ENCODE measurements at regions not wholly inside any gene's neighbourhood (a gene's known extent, or its start where the extent isn't known, plus 50 kb on each side); places are given as distances from the start of the nearest gene placed in this dataset.

GRCh38 chr10:27360581-27361172 is 120.1 kb upstream of the ACBD5 start (continued):
- peak; percentile 41 for TF ChIP-seq SKIL (IDR thresholded peaks at IDR 0.05; ENCODE audit: low read depth, poor library complexity, severe bottlenecking)
- TF ChIP-seq NBN (IDR thresholded peaks at IDR 0.05) = peak; percentile 74
- TF ChIP-seq WRNIP1 (IDR thresholded peaks at IDR 0.05; ENCODE audit: borderline replicate concordance, low read depth, low read length) = 0 out of 2 replicates have a peak, but pooled peaks have one; percentile 87
- no peak for TF ChIP-seq SRF (IDR thresholded peaks at IDR 0.05; ENCODE audit: low read depth in 2 of 2, low read length in 2 of 2)
- TF ChIP-seq BHLHE40 (IDR thresholded peaks at IDR 0.05; ENCODE audit: borderline replicate concordance in 1 of 2, low read depth in 2 of 2, low read length in 1 of 2) = peak in 1 of 2 experiments; percentile 36; a peak in 1 of 4 replicates
- TF ChIP-seq BCL11A (IDR thresholded peaks at IDR 0.05; ENCODE audit: low read depth, low read length) = no peak
- TF ChIP-seq RELA (IDR thresholded peaks at IDR 0.05; ENCODE audit: borderline replicate concordance, partially characterized antibody) = peak; percentile 40
- no peak for TF ChIP-seq CBX3 (IDR thresholded peaks at IDR 0.05; ENCODE audit: borderline replicate concordance, low read depth)
- no peak for TF ChIP-seq PBX3 (IDR thresholded peaks at IDR 0.05; ENCODE audit: insufficient replicate concordance, low read depth, low read length)
- peak; percentile 83 for TF ChIP-seq YY1 (IDR thresholded peaks at IDR 0.05; ENCODE audit: low read depth, low read length)
- TF ChIP-seq HDGF (IDR thresholded peaks at IDR 0.05) = peak; percentile 31; the same call in 1 of the 2 replicates
- TF ChIP-seq MYC (IDR thresholded peaks at IDR 0.05; ENCODE audit: insufficient read depth, insufficient read length, insufficient replicate concordance, low read length, severe bottlenecking) = no peak
- TF ChIP-seq EGR1 (IDR thresholded peaks at IDR 0.05; ENCODE audit: borderline replicate concordance in 1 of 2, low read depth in 2 of 2, low read length in 2 of 2) = peak in 1 of 2 experiments; percentile 60; a peak in 1 of 3 replicates
- TF ChIP-seq SREBF1 (IDR thresholded peaks at IDR 0.05; ENCODE audit: low read length) = no peak
- TF ChIP-seq FOXK2 (IDR thresholded peaks at IDR 0.05) = 0 out of 2 replicates have a peak, but pooled peaks have one; percentile 9
- TF ChIP-seq ATF7 (IDR thresholded peaks at IDR 0.05; ENCODE audit: low read depth) = peak; percentile 58; the same call in 1 of the 2 replicates
- TF ChIP-seq MLLT1 (IDR thresholded peaks at IDR 0.05) = peak; percentile 41; the same call in 1 of the 2 replicates
- TF ChIP-seq NR2C1 (IDR thresholded peaks at IDR 0.05) = no peak
- TF ChIP-seq MXI1 (IDR thresholded peaks at IDR 0.05; ENCODE audit: low read depth, low read length) = peak; percentile 64; the same call in 1 of the 2 replicates
- TF ChIP-seq STAT3 (IDR thresholded peaks at IDR 0.05; ENCODE audit: low read depth, low read length) = no peak
- no peak for TF ChIP-seq IKZF1 (conservative IDR thresholded peaks at IDR 0.05)
- peak; percentile 21; the same call in 1 of the 2 replicates for TF ChIP-seq RB1 (IDR thresholded peaks at IDR 0.05; ENCODE audit: borderline replicate concordance)
- TF ChIP-seq CREM (IDR thresholded peaks at IDR 0.05; ENCODE audit: low read depth) = 0 out of 2 replicates have a peak, but pooled peaks have one; percentile 14
